ENCODE measurements at regions not wholly inside any gene's neighbourhood (a gene's known extent, or its start where the extent isn't known, plus 50 kb on each side); places are given as distances from the start of the nearest gene placed in this dataset.
A peak's percentile ranks its signal among the peaks of the same experiment; 100 is the strongest.

GRCh38 chr17:74015316-74015715 is 188.2 kb upstream of the RPL38 start:
- no peak for DNase-seq (ENCODE audit: low read depth)
- H3K4me3 ChIP-seq (ENCODE audit: low read depth, low read length) = no peak overlapping the region

GRCh38 chr17:74015990-74016389 is 187.5 kb upstream of the RPL38 start:
- H3K4me3 ChIP-seq (ENCODE audit: low read depth, low read length) = no peak overlapping the region
- no peak for DNase-seq (ENCODE audit: low read depth)

- no peak overlapping the region for H3K4me3 ChIP-seq (ENCODE audit: low read depth, low read length)
- no peak for DNase-seq (ENCODE audit: low read depth)
Measured at GRCh38 chr17:74016461-74016860, 187.0 kb upstream of the RPL38 start.

GRCh38 chr17:74017466-74017865 is 186.0 kb upstream of the RPL38 start:
- no peak for DNase-seq (ENCODE audit: low read depth)
- no peak overlapping the region for H3K4me3 ChIP-seq (ENCODE audit: low read depth, low read length)

- no peak overlapping the region for H3K4me3 ChIP-seq (ENCODE audit: low read depth, low read length)
- no peak for DNase-seq (ENCODE audit: low read depth)
Measured at GRCh38 chr17:74018115-74018514, 185.4 kb upstream of the RPL38 start.

- no peak for DNase-seq (ENCODE audit: low read depth)
- H3K4me3 ChIP-seq (ENCODE audit: low read depth, low read length) = no peak overlapping the region
Measured at GRCh38 chr17:74019271-74019670, 184.2 kb upstream of the RPL38 start.

- DNase-seq (ENCODE audit: low read depth) = no peak
- no peak overlapping the region for H3K4me3 ChIP-seq (ENCODE audit: low read depth, low read length)
Measured at GRCh38 chr17:74019860-74020259, 183.6 kb upstream of the RPL38 start.

GRCh38 chr17:74020522-74020921 is 183.0 kb upstream of the RPL38 start:
- DNase-seq (ENCODE audit: low read depth) = no peak
- H3K4me3 ChIP-seq (ENCODE audit: low read depth, low read length) = no peak overlapping the region

- DNase-seq (ENCODE audit: low read depth) = no peak
- H3K4me3 ChIP-seq (ENCODE audit: low read depth, low read length) = no peak overlapping the region
Measured at GRCh38 chr17:74024871-74025531, 178.5 kb upstream of the RPL38 start.

- no peak overlapping the region for H3K4me3 ChIP-seq (ENCODE audit: low read depth, low read length)
- no peak for DNase-seq (ENCODE audit: low read depth)
Measured at GRCh38 chr17:74027444-74027843, 176.0 kb upstream of the RPL38 start.

GRCh38 chr17:74028354-74029116 is 174.9 kb upstream of the RPL38 start:
- H3K4me3 ChIP-seq (ENCODE audit: low read depth, low read length) = no peak overlapping the region
- no peak for DNase-seq (ENCODE audit: low read depth)

GRCh38 chr17:74031316-74032090 is 172.0 kb upstream of the RPL38 start:
- no peak overlapping the region for H3K4me3 ChIP-seq (ENCODE audit: low read depth, low read length)
- DNase-seq (ENCODE audit: low read depth) = no peak

- DNase-seq (ENCODE audit: low read depth) = no peak
- no peak overlapping the region for H3K4me3 ChIP-seq (ENCODE audit: low read depth, low read length)
Measured at GRCh38 chr17:74032222-74032621, 171.3 kb upstream of the RPL38 start.

GRCh38 chr17:74037320-74037719 is 166.2 kb upstream of the RPL38 start:
- H3K4me3 ChIP-seq (ENCODE audit: low read depth, low read length) = no peak overlapping the region
- DNase-seq (ENCODE audit: low read depth) = no peak

- no peak overlapping the region for H3K4me3 ChIP-seq (ENCODE audit: low read depth, low read length)
Measured at GRCh38 chr17:74040291-74040690, 163.2 kb upstream of the RPL38 start.

GRCh38 chr17:74040729-74041128 is 162.7 kb upstream of the RPL38 start:
- no peak for DNase-seq (ENCODE audit: low read depth)
- no peak overlapping the region for H3K4me3 ChIP-seq (ENCODE audit: low read depth, low read length)

More at GRCh38 chr17:74040291-74040690, 163.2 kb upstream of the RPL38 start:
- DNase-seq (ENCODE audit: low read depth) = no peak

GRCh38 chr17:74041869-74042640 is 161.4 kb upstream of the RPL38 start:
- H3K4me3 ChIP-seq (ENCODE audit: low read depth, low read length) = no peak overlapping the region
- DNase-seq (ENCODE audit: low read depth) = no peak

- DNase-seq (ENCODE audit: low read depth) = peak; percentile 54
- H3K4me3 ChIP-seq (ENCODE audit: low read depth, low read length) = no peak overlapping the region
Measured at GRCh38 chr17:74042744-74043486, 160.6 kb upstream of the RPL38 start.

GRCh38 chr17:74043976-74044375 is 159.5 kb upstream of the RPL38 start:
- DNase-seq (ENCODE audit: low read depth) = no peak
- no peak overlapping the region for H3K4me3 ChIP-seq (ENCODE audit: low read depth, low read length)
